ENCODE measurements at regions not wholly inside any gene's neighbourhood (a gene's known extent, or its start where the extent isn't known, plus 50 kb on each side); places are given as distances from the start of the nearest gene placed in this dataset.

GRCh38 chr5:2515180-2515764, 236.2 kb downstream of the IRX2 start:
- H3K27ac ChIP-seq, result no peak overlapping the region
- intact Hi-C loops (cut with DNase I), result no loop called here
- no peaks in the 10 kb centered on the region for H3K9me3 ChIP-seq
- 65 to 69% methylated on average over 32 of the region's 32 CpGs for WGBS, 2 donors
- DNase-seq (no peak), ATAC-seq (no peak), FAIRE-seq (no peak)
- H3K4me3 ChIP-seq, result no peak overlapping the region
- H3K27me3 ChIP-seq, result no peaks in the 10 kb centered on the region
- TF ChIP-seq, protein P1, sequence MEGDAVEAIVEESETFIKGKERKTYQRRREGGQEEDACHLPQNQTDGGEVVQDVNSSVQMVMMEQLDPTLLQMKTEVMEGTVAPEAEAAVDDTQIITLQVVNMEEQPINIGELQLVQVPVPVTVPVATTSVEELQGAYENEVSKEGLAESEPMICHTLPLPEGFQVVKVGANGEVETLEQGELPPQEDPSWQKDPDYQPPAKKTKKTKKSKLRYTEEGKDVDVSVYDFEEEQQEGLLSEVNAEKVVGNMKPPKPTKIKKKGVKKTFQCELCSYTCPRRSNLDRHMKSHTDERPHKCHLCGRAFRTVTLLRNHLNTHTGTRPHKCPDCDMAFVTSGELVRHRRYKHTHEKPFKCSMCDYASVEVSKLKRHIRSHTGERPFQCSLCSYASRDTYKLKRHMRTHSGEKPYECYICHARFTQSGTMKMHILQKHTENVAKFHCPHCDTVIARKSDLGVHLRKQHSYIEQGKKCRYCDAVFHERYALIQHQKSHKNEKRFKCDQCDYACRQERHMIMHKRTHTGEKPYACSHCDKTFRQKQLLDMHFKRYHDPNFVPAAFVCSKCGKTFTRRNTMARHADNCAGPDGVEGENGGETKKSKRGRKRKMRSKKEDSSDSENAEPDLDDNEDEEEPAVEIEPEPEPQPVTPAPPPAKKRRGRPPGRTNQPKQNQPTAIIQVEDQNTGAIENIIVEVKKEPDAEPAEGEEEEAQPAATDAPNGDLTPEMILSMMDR (IDR thresholded peaks at IDR 0.05), result no peak
- no peaks in the 10 kb centered on the region for H3K36me3 ChIP-seq
- H3K4me1 ChIP-seq, result no peaks in the 10 kb centered on the region

GRCh38 chr5:2514484-2514883, 237.0 kb downstream of the IRX2 start:
- Histone ChIP-seq H3K27ac (no peak overlapping the region), H3K4me3 (no peak overlapping the region), H3K4me1 (no peaks in the 10 kb centered on the region), H3K27me3 (no peaks in the 10 kb centered on the region), H3K9me3 (no peaks in the 10 kb centered on the region), H3K36me3 (no peaks in the 10 kb centered on the region)
- intact Hi-C loops (cut with DNase I), result no loop called here
- 53 to 67% methylated on average over 6 of the region's 6 CpGs for WGBS, 2 donors
- FAIRE-seq, result no peak
- ATAC-seq, result no peak
- TF ChIP-seq, protein P1 (IDR thresholded peaks at IDR 0.05), result no peak
- no peak for DNase-seq

- Histone ChIP-seq H3K4me3 (no peak overlapping the region), H3K36me3 (no peaks in the 10 kb centered on the region), H3K9me3 (no peaks in the 10 kb centered on the region), H3K27ac (no peak overlapping the region), H3K4me1 (no peaks in the 10 kb centered on the region), H3K27me3 (no peaks in the 10 kb centered on the region)
- TF ChIP-seq, protein P1 (IDR thresholded peaks at IDR 0.05), result no peak
- 46 to 53% methylated on average over 5 of the region's 5 CpGs for WGBS, 2 donors
- DNase-seq (no peak), ATAC-seq (no peak), FAIRE-seq (no peak)
- intact Hi-C loops (cut with DNase I), result no loop called here
Measured at GRCh38 chr5:2511706-2512105, 239.8 kb downstream of the IRX2 start.

GRCh38 chr5:2511126-2511525, 240.4 kb downstream of the IRX2 start:
- no peak for ATAC-seq
- Histone ChIP-seq H3K9me3 (no peaks in the 10 kb centered on the region), H3K4me1 (no peaks in the 10 kb centered on the region), H3K36me3 (no peaks in the 10 kb centered on the region), H3K27ac (no peak overlapping the region), H3K27me3 (no peaks in the 10 kb centered on the region), H3K4me3 (no peak overlapping the region)
- intact Hi-C loops (cut with DNase I), result no loop called here
- TF ChIP-seq, protein P1 (IDR thresholded peaks at IDR 0.05), result no peak
- WGBS, 2 donors, result 53 to 68% methylated on average over 8 of the region's 8 CpGs
- DNase-seq, result no peak
- no peak for FAIRE-seq

DNA sequence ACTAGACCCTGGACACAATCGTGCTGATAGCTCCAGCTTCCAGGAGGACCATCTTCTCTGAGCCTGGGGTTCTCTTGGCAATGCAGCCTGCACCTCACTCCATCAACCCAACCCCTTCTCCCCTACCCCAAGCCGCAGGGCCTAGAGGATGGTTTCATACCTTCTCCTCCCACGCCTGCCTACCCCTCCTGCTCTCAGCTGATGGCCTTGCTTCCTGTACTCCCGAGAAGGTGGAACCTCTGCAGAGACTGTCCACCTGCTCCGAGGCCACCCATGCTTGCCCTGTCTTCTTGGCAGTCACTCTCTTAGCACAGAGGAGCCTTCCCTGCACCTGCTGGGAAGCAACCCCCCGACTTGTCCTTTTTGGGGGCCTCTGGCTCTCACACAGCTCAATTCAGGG, 241.9 kb downstream of the IRX2 start:
- TF ChIP-seq, protein P1 (IDR thresholded peaks at IDR 0.05), result no peak
- Histone ChIP-seq H3K4me3 (no peak overlapping the region), H3K36me3 (no peaks in the 10 kb centered on the region), H3K4me1 (no peaks in the 10 kb centered on the region), H3K27me3 (no peaks in the 10 kb centered on the region), H3K9me3 (no peaks in the 10 kb centered on the region), H3K27ac (no peak overlapping the region)
- intact Hi-C loops (cut with DNase I), result no loop called here
- DNase-seq (no peak), FAIRE-seq (no peak), ATAC-seq (no peak)
- WGBS, 2 donors, result 46 to 61% methylated on average over 6 of the region's 6 CpGs
